ENCODE measurements at regions not wholly inside any gene's neighbourhood (a gene's known extent, or its start where the extent isn't known, plus 50 kb on each side); places are given as distances from the start of the nearest gene placed in this dataset.

GRCh38 chrX:22392133-22392948 lies 119.6 kb downstream of the CBLL2 start:
- TF ChIP-seq GATA2 (IDR thresholded peaks at IDR 0.05; ENCODE audit: insufficient read depth, insufficient read length, low read depth, low read length), result no peak
- TF ChIP-seq EZH2 (IDR thresholded peaks at IDR 0.05; ENCODE audit: borderline replicate concordance, low read depth, low read length, severe bottlenecking), result no peak
- TF ChIP-seq CTCF (IDR thresholded peaks at IDR 0.05; ENCODE audit: extremely low read depth in 1 of 2, insufficient read depth in 1 of 2, low read depth in 1 of 2, low read length in 2 of 2), result no peak
- TF ChIP-seq POLR2A (IDR thresholded peaks at IDR 0.05; ENCODE audit: low read depth, low read length), result no peak
- TF ChIP-seq FOS (IDR thresholded peaks at IDR 0.05; ENCODE audit: borderline replicate concordance, insufficient read depth, low read length), result no peak
- no peak for TF ChIP-seq MAX (IDR thresholded peaks at IDR 0.05; ENCODE audit: insufficient read depth, insufficient read length)
- no peak for TF ChIP-seq JUN (IDR thresholded peaks at IDR 0.05; ENCODE audit: borderline replicate concordance, insufficient read depth, insufficient read length, low read depth)
- TF ChIP-seq MYC (IDR thresholded peaks at IDR 0.05; ENCODE audit: low read depth, low read length), result no peak
- TF ChIP-seq POLR2AphosphoS5 (IDR thresholded peaks at IDR 0.05; ENCODE audit: insufficient read depth, low read depth, low read length), result no peak
- Histone ChIP-seq H3K36me3 (ENCODE audit: control insufficient read depth in 2 of 2, extremely low read depth in 1 of 2, insufficient read depth in 2 of 2, low read length in 2 of 2) (no peaks in the 10 kb centered on the region), H3K9me1 (replicated peaks; ENCODE audit: control insufficient read depth, extremely low read depth, insufficient read depth, low read length) (no peaks in the 10 kb centered on the region), H3K4me3 (replicated peaks in 1 of 3; ENCODE audit: insufficient read depth in 1 of 3, low read depth in 1 of 3, low read length in 3 of 3) (no peak overlapping the region), H3K4me1 (ENCODE audit: control insufficient read depth, extremely low read depth, insufficient read depth, low read length) (peaks cover 28% of the 10 kb centered on the region), H3K4me2 (ENCODE audit: insufficient read depth, low read length) (no peak overlapping the region), H3K27me3 (ENCODE audit: control insufficient read depth in 2 of 2, insufficient read depth in 2 of 2, low read length in 2 of 2) (no peaks in the 10 kb centered on the region), H2AFZ (ENCODE audit: low read depth, low read length) (no peak overlapping the region), H3K79me2 (ENCODE audit: control insufficient read depth, insufficient read depth, low read length) (no peaks in the 10 kb centered on the region), H3K9ac (replicated peaks; ENCODE audit: extremely low read depth, insufficient read depth, low read length) (no peak overlapping the region), H3K27ac (ENCODE audit: insufficient read depth, low read depth, low read length) (no peak overlapping the region), H3K9me3 (replicated peaks; ENCODE audit: control insufficient read depth, insufficient read depth, low read length) (no peaks in the 10 kb centered on the region), H4K20me1 (replicated peaks; ENCODE audit: control insufficient read depth, extremely low read depth, insufficient read depth, low read length) (no peaks in the 10 kb centered on the region)
- ChIA-PET POLR2A (no interaction called here), CTCF (no interaction called here)
- DNase-seq (ENCODE audit: low read depth, low spot score) (no peak), FAIRE-seq (peak; percentile 28)
- dilution Hi-C loops (cut with MboI; ENCODE audit: extremely low pct_ligation_motif_present, low sequenced_read_pairs), result no loop called here
- BruUV-seq (replicated peaks), result no TSS peak
- intact Hi-C loops (cut with micrococcal nuclease), result no loop called here
